AG04449 (cell line): ENCODE measurements at regions not wholly inside any gene's neighbourhood (a gene's known extent, or its start where the extent isn't known, plus 50 kb on each side); places are given as distances from the start of the nearest gene placed in this dataset.

Experiments
- CTCF ChIA-PET: fragments of 350-600 bp; formaldehyde crosslinking; extraction: SDS; loops from one replicate; lab custom pipeline; 2021; ENCODE audit warnings: antibody characterized with exemption; lab: Yijun Ruan, JAX
- POLR2A ChIA-PET: fragments of 400-600, 350-600 bp; formaldehyde crosslinking; extraction: SDS; loops from one replicate; lab custom pipeline; 2020; ENCODE audit warnings: antibody characterized with exemption, inconsistent platforms; lab: Yijun Ruan, JAX
- DNase-seq: peaks from one replicate; pipeline ENCODE4 v3.0.0-alpha.2; 2010; ENCODE audit warnings: low read depth, low spot score
- H3K4me3 ChIP-seq: 2 replicates; pipeline ENCODE4 v1.5.1; 2011; ENCODE audit warnings: low read depth, mild to moderate bottlenecking, control low read depth, low read length
- TF ChIP-seq, protein P1 (sequence below): IDR thresholded peaks from one replicate; pipeline ENCODE4 v1.5.1; 2011; ENCODE audit warnings: mild to moderate bottlenecking, moderate library complexity, low read length, control low read depth, inconsistent platforms; ENCODE audit not compliant: insufficient read depth; ENCODE audit errors: missing control alignments

GRCh38 chr22:49298834-49299750 lies 528.6 kb downstream of the BRD1 start:
- no peak overlapping the region for H3K4me3 ChIP-seq
- ChIA-PET CTCF (no interaction called here), POLR2A (no interaction called here)
- no peak for DNase-seq
- TF ChIP-seq, protein P1, sequence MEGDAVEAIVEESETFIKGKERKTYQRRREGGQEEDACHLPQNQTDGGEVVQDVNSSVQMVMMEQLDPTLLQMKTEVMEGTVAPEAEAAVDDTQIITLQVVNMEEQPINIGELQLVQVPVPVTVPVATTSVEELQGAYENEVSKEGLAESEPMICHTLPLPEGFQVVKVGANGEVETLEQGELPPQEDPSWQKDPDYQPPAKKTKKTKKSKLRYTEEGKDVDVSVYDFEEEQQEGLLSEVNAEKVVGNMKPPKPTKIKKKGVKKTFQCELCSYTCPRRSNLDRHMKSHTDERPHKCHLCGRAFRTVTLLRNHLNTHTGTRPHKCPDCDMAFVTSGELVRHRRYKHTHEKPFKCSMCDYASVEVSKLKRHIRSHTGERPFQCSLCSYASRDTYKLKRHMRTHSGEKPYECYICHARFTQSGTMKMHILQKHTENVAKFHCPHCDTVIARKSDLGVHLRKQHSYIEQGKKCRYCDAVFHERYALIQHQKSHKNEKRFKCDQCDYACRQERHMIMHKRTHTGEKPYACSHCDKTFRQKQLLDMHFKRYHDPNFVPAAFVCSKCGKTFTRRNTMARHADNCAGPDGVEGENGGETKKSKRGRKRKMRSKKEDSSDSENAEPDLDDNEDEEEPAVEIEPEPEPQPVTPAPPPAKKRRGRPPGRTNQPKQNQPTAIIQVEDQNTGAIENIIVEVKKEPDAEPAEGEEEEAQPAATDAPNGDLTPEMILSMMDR: no peak

GRCh38 chr22:49297871-49298721 lies 529.6 kb downstream of the BRD1 start:
- no peak overlapping the region for H3K4me3 ChIP-seq
- ChIA-PET POLR2A (no interaction called here), CTCF (no interaction called here)
- DNase-seq: no peak
- TF ChIP-seq, protein P1: no peak

- H3K4me3 ChIP-seq: no peak overlapping the region
- TF ChIP-seq, protein P1: no peak
- ChIA-PET CTCF (no interaction called here), POLR2A (no interaction called here)
- no peak for DNase-seq
These were observed 530.3 kb downstream of the BRD1 start for GRCh38 chr22:49297286-49297870.

- ChIA-PET POLR2A (no interaction called here), CTCF (interaction anchor here (1.1 kb wide), 1 partner anchor 8 kb away, joined by 3 read pairs; no protein-coding TSS in a partner anchor)
- no peak for DNase-seq
- TF ChIP-seq, protein P1: no peak
- no peak overlapping the region for H3K4me3 ChIP-seq
These were observed 531.1 kb downstream of the BRD1 start for GRCh38 chr22:49296561-49296960.

DNA sequence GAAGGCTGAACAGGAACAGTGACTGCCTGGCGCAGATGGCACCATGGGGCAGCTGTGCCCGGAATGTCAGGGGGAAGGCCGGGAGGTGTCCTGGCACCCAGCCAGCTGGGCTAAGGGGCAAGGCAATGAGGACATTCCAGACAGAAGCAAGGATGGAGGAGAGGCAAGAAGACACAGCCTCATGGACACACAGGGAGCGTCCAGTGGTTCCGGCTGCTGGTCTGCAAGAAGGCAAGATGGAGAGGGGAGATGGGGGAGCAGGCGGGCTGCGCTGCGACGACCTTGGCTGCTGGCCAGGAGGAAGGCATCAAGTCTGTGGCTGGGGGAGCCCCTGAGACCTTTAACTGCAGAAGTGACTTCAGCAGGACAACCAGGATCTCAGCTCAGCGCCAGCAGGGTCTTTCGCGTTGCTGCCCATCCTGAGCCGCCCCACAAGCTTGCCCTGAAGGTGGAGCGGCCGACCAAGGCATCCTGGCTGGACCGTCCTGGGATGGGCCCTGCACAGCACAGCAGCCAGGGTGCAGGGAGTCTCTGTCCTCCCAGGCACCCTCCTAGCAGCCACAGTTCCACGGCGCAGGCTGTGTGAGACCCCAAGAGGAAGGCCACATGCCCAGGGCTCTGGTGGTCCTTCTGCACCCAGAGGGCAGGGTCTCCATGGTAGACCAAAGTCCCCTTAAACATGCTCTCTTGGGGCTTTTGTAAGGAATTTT lies 531.7 kb downstream of the BRD1 start:
- TF ChIP-seq, protein P1: no peak
- DNase-seq: no peak
- H3K4me3 ChIP-seq: no peak overlapping the region
- ChIA-PET CTCF (interaction anchor here (1.1 kb wide), 1 partner anchor 9 kb away, joined by 3 read pairs; no protein-coding TSS in a partner anchor), POLR2A (no interaction called here)
